ENCODE measurements at regions not wholly inside any gene's neighbourhood (a gene's known extent, or its start where the extent isn't known, plus 50 kb on each side); places are given as distances from the start of the nearest gene placed in this dataset.

GRCh38 chr7:13035233-13035632 lies 347.8 kb downstream of the ARL4A start:
- no peak for TF ChIP-seq CTCF (conservative IDR thresholded peaks at IDR 0.05)
- no peak overlapping the region for H3K27ac ChIP-seq

GRCh38 chr7:13036256-13036780 lies 348.9 kb downstream of the ARL4A start:
- no peak for TF ChIP-seq CTCF (conservative IDR thresholded peaks at IDR 0.05)
- H3K27ac ChIP-seq = no peak overlapping the region

- TF ChIP-seq CTCF (conservative IDR thresholded peaks at IDR 0.05) = no peak
- H3K27ac ChIP-seq = no peak overlapping the region
Observed at GRCh38 chr7:13037216-13037615, 349.8 kb downstream of the ARL4A start.

- no peak overlapping the region for H3K27ac ChIP-seq
- no peak for TF ChIP-seq CTCF (conservative IDR thresholded peaks at IDR 0.05)
Observed at GRCh38 chr7:13041368-13041988, 354.0 kb downstream of the ARL4A start.

GRCh38 chr7:13042605-13043236 lies 355.3 kb downstream of the ARL4A start:
- no peak for TF ChIP-seq CTCF (conservative IDR thresholded peaks at IDR 0.05)
- H3K27ac ChIP-seq = no peak overlapping the region

GRCh38 chr7:13044309-13044708 lies 356.9 kb downstream of the ARL4A start:
- no peak for TF ChIP-seq CTCF (conservative IDR thresholded peaks at IDR 0.05)
- H3K27ac ChIP-seq = no peak overlapping the region

GRCh38 chr7:13047061-13047460 lies 359.6 kb downstream of the ARL4A start:
- H3K27ac ChIP-seq = no peak overlapping the region
- no peak for TF ChIP-seq CTCF (conservative IDR thresholded peaks at IDR 0.05)

All from VCaP (cell line).